ENCODE measurements at regions not wholly inside any gene's neighbourhood (a gene's known extent, or its start where the extent isn't known, plus 50 kb on each side); places are given as distances from the start of the nearest gene placed in this dataset.

- TF ChIP-seq, protein P1, sequence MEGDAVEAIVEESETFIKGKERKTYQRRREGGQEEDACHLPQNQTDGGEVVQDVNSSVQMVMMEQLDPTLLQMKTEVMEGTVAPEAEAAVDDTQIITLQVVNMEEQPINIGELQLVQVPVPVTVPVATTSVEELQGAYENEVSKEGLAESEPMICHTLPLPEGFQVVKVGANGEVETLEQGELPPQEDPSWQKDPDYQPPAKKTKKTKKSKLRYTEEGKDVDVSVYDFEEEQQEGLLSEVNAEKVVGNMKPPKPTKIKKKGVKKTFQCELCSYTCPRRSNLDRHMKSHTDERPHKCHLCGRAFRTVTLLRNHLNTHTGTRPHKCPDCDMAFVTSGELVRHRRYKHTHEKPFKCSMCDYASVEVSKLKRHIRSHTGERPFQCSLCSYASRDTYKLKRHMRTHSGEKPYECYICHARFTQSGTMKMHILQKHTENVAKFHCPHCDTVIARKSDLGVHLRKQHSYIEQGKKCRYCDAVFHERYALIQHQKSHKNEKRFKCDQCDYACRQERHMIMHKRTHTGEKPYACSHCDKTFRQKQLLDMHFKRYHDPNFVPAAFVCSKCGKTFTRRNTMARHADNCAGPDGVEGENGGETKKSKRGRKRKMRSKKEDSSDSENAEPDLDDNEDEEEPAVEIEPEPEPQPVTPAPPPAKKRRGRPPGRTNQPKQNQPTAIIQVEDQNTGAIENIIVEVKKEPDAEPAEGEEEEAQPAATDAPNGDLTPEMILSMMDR (optimal IDR thresholded peaks at IDR 0.05 in 1 of 3, IDR thresholded peaks at IDR 0.05 in 1 of 3, conservative IDR thresholded peaks at IDR 0.05 in 1 of 3; ENCODE audit: extremely low read depth in 1 of 3, insufficient read depth in 2 of 3, low read length in 3 of 3) = no peak
- no peak for TF ChIP-seq EZH2 (IDR thresholded peaks at IDR 0.05; ENCODE audit: low read length)
These were observed 209.4 kb downstream of the FOXO1 start for GRCh38 chr13:40456979-40457553.

Measured in keratinocyte (primary cell).